Activated CD8-positive, alpha-beta memory T cell treated with anti-CD3 and anti-CD28 coated beads for 48 hours (primary cell): ENCODE measurements at regions not wholly inside any gene's neighbourhood (a gene's known extent, or its start where the extent isn't known, plus 50 kb on each side); places are given as distances from the start of the nearest gene placed in this dataset.
A peak's percentile ranks its signal among the peaks of the same experiment; 100 is the strongest.
"Not testable (repeated sequence)": the region's sequence is repeated elsewhere in the genome, so short reads cannot be mapped to it uniquely, and the experiment has no call there.

Experiments
- DNase-seq, 3 experiments: peaks; one replicate each; pipeline ENCODE4 v3.0.0-alpha.2; 2020; ENCODE audit warnings: low read depth in 2 of 3, low spot score in 2 of 3

DNA sequence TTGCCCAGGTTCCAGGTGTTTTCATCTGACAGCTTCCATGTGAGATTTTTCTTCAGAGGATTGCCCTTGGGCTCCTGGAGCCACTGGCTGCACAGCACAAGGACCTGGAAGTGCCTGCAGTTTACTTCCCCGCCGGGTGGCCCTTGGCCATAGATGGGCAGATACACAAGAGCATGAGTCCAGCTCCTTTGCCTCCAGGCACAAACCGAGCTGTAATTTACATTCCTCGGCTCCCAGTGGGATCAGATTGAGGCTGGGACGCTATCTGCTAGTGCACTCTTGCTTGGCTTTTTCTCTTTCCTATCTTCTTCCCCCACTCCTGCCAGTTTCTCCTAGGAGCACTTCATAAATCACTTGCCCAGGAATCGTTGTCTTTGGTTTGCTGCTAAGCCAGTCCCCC lies 85.4 kb upstream of the RALY start:
- DNase-seq: no peak

DNA sequence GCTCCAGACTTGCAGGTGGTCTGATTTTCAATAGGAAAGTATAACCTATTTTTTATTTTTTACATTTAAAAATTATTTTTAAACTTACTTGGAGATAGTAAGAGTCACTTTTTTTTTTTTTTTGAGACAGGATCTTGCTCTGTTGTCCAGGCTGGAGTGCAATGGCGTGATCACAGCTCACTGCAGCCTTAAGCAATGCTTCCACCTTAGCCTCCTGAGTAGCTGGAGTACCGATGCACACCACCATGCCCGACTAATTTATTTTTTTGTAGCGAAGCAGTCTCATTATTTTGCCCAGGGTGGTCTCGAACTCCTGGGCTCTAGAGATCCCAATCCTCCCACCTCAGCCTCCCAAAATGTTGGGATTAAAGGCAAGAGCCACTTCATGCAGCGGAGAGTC lies 84.8 kb upstream of the RALY start:
- DNase-seq: no peak

DNA sequence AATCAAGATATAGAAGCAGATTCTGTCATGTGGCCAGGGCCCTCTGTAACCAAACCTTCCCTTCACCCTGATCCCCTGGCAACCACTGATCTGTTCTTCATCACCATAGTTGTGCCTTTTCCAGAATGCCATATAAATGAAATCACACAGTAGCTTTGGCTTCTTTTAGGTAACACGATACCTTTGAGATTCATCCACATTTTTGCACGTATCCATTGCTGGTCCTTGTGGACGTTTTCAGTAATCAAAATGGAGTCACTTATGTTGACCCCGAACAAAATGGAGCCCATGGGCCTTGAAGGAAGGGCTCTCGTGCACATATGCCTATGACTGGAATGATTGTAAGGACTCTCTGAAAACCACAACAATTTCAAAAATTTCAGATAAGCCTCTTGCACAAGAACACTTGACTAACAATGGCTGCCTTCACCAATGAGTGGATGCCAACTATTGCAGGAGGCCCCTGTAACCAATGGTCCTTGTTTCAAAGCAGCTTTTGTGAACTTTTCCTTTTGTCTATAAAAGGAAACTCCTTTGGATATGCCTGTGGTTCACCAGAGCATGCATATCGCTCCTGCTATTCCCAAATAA lies 84.3 kb upstream of the RALY start:
- no peak for DNase-seq

DNA sequence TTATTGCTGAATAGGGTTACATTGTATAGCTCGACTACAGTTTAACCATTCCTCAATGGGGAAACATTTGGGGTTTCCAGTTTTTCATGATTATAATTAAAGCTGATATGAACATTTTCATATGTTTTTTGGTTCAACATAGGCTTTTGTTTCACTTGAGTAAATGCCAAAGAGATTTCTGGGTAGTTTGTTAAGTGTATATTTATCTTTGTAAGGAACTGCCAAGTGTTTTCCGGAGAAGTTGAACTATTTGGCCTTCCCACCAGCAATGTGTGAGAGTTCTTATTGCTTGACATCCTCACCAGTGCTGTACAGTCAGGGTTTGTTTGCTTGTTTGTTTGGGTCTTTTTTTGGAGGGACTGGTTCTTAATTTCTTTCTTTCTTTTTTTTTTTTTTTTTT lies 83.7 kb upstream of the RALY start:
- no peak for DNase-seq

DNA sequence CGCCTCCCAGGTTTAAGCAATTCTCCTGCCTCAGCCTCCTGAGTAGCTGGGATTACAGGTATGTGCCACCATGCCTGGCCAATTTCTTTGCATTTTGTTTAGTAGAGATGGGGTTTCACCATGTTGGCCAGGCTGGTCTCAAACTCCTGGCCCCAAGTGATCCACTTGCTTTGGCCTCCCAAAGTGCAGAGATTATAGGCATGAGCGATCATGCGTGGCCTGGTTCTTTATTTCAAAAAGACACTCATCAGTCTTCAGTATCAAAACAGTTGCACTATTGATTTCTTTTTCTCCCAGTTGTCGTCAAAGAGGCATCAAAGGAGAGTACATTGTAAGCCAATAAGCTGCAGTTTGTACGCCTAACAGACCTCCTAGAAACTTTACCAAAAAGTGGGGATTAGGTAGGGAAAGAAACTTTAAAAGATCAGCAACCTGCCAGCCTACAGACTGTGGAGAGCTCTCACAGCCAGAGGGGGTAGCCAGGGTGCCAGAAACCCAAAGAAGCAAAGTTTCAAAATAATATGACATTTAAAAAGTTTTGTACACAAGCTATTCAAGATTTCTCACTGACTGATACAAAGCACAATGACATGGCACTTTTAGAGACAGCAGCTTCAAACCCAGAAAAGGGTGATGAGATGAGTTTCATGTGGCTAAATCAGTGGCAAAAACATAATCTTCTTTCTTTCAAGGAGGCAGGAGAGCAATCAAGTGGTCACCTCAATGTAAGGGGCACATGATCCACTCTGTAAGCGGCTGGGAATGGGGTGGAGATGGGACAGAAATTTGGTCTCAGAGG lies 83.0 kb upstream of the RALY start:
- no peak for DNase-seq

DNA sequence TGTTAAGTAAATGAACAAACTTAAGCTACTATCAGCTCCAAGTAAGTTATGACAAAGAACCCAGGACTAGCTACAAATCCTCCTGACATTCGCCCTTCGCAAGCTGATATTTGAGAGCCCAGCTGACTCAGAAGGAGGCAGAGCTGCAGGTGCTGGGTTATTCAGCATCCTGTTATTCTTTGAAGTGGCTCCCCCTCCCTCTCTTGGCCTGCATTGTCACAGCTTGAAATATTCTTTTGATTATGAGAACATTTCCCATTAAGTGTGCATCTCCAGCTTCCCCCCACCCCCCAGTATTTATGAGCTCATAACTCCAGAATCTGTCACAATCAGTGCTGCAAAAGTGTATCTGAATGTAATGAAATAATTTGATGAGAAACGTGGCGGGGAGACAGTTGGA lies 78.8 kb upstream of the RALY start:
- no peak for DNase-seq

DNA sequence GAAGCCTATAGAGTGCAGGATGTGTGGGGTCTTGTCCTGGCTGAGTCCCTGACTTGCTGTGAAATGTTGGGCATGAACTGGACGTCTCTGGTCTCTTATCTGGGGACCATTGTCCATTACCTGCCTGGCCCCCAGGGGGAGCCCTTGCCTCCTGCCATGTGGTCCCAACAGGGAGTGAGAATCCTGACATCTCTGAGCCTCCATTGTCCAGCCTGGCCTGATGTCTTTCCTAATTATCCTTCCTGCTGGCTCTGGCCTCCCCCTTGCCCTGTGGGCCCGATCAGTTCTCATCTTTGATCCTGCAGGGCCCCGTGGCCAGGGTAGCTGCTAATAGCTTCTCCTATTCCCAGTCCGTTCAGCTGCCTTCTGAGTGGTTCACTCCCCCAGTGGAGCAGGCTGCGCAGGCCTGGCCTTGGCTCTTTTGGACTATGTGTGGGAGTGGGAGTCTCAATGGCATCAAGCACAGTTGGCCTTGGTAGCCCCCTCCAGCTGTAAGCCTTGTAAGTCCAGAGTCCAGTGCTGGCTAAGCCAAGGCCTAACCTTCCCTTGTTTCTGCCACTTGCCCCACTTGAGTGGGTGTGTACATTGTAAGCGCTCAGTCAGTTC lies 77.9 kb upstream of the RALY start:
- peak; percentile 5 to 40 (median 13) for DNase-seq

DNA sequence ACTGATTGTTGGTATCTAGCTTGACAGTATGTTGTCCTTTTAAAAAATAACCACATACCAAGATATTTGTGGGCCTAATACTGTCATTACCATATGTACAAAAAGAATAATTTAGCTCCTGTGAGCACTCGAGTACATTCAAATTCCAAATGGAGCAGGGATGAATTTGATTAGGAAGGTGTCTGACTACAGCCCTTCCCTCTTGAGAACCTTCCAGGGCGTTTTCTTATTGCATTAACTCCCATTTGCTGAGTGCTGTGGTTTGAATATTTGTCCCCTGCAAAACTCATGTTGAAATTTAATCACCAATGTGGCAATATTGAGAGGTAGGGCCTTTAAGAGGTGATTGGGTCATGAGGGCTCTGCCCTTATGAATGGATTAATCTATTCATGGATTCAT lies 76.9 kb upstream of the RALY start:
- no peak for DNase-seq

DNA sequence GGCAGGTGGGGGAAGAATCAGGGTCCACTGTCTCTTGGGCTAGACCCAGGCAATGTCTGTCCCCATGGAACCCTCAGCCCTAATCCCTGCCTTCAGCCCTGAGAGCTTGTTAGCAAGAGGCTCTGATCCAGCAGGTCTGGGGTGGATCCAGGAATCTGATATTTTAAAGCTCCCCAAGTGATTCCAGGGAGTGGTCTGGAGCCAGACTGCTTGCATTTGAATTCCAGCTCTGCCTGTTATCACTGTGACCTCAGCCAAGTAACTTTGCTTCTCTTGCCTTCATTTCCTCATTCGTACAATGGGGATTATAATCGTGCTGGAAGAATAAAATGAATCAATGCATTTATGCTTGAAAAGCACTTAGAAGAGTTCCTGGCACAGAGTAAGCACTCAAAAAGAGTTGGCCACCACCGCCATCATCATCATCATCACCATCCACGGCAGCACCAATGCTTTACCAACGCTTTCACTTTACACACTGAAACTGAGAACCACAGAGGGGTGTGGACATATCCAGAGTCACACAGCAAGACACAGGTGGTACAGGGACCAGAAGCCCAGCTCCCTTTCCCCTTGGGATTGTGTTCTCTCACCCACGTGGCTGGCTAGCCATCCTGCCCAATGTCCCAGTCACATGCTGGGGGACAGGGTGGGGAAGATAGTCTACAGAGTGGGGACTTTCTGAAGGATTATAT lies 75.7 kb upstream of the RALY start:
- DNase-seq: no peak

DNA sequence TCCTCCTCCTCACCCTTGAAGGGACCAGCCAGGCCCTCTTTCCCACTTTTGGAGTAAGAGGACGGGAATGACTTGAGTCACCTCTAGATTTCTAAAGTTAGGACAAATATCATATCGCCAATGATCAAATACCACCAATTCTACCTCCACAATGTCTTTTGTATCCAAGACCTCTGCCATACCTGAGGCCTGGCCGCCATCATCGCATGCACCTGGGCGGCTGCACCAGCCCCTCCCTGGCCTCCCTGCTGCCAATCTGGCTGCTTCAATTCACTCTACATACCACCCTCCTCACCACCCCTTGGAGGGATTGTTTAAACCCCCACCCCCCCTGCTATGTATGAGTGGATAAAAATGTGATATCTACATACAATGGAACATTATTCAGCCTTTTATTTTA lies 75.0 kb upstream of the RALY start:
- DNase-seq: no peak

DNA sequence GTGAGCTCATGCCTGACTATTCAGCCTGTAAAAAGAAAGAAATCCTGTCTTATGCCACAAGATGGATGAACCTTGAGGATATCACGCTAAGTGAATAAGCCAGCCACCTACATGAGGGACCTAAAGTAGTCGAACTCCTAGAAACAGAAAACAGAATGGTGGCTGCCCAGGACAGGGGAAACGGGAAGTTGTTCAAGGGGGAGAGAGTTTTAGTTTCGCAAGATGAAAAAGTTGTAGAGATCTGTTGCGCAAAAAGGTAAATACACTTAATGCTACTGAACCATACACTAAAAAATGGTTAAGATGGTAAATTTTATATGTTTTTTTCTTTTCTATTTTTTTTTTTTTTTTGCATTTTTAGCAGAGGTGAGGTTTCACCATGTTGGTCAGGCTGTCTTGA lies 74.1 kb upstream of the RALY start:
- no peak for DNase-seq

DNA sequence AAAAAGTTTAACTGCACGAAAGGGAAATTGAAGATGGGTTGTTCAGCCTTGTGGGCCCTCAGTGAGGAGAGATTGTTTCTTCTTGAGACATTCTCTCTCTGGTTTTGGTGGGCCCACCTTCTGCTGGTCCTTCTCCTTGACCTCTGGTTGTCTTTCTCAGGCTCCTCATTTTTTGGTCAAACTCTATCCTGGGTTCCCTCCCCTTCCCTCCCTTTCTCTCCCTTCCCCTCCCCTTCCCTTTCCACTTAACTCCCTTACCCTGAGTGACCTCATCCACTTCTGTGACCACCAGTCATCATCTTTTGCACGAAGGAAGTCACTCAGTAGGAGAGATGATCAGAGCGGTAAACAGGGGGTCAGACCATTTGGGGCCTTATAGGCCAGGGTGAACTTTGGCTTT lies 71.5 kb upstream of the RALY start:
- no peak for DNase-seq

DNA sequence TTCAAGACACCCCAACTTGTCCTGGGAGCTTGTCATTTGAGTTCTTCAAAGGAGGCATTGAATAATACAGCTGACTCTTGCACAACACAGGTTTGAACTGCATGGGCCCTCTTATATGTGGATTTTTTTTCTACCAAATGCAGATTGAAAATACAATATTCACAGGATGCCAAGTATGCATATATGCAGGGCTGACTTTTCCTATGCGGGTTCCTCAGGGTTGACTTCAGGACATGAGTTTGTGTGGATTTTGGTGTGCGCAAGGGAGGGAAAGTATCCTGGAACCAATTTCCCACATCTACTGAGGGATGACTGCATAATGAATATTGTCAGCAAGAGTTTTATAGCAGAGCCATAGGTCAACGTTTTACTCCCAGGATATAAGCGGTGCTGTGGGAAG lies 70.0 kb upstream of the RALY start:
- DNase-seq: no peak

DNA sequence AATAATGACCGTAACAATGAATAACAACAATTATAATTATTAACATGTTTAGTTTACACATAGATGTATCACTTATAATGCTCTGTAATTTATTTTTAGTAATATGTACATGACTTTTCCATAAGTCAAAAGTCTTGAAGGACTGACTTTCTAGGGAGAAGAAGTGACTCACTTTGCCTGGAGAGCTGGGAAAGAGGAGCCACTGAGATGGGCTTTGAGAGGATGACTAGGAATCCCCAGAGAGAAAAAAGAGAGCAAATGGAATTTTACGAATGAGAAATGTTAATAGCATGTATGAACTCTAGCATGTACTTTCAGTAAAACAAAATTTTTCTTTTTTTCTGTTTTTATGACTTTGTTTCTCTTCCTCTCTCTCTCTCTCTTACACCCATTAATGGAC lies 67.8 kb upstream of the RALY start:
- DNase-seq: no peak

DNA sequence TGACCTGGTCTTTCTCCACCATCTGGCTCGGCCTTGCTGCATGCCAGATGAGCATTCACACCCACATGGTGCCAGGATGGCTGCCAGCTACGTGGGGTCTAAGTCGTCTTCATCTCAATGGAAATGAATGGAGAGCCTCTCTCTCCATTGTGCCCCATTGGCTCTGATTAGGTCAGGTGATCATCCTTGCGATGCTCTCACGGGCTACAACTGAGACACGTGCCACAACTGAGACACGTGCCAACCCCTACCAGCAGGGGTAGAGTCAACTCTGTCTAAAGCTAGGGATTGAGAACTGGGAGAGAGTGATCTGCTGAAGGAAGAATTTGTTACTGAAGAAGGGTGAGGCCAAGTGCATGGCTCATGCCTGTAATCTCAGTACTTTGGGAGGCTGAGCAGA lies 67.3 kb upstream of the RALY start:
- no peak for DNase-seq

DNA sequence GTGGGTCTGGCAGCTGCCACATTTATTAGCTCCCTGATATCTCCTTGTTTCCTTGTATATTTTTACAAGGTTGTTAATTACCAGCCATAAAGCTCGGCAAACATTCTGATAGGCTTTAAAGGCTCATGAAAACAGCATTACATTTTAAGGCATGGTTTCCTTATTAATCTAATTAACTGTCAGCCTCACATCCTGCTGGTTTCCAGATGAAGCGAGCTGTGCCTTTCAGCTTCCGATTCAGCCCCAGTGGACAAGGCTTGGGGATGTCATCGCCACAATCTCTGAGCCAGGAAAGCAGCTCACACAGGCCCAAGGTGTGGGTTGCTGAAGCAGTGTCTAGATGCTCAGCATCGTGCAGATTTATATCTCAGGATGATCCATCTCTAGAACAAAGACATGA lies 66.0 kb upstream of the RALY start:
- no peak for DNase-seq

DNA sequence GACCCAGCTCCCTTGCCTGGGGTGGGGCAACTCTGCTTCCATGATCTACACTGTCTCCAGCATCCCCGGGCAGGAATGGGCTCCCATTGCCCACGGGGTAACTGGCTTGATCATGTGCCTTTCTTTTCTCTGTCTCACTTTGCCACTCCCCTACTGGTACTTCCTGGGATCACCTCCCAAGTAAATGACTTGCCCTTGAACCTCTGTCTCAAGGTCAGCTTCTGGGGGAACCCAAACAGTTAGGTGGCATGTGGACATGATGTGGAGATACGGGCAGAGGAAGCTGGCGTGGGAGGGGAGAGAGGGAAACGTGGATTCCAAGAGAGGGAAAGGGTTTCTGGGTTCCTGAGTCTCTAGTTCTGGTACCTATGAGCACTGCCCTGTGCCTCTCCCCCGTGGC lies 63.8 kb upstream of the RALY start:
- no peak for DNase-seq

DNA sequence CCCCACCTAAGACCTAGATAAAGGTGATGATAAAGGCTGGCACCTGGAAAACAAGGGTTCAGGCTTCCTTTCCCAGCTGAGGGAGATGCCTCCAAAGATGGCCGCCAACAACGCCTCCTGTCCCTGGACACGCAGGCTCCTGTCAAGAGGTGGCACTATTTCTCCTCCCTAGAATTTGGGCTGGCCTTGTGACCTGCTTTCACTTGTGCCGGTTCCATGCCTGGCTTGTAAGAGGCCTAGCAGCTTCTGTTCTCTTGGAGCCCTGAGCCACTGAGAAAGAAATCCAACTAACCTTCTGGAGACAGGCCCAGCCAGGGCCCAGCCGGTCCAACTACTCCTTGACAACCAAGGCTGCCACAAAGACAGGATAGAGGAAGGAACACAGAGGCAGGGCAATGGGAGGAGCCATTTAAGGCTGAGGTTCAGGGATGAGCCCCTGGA lies 60.2 kb upstream of the RALY start:
- DNase-seq: peak in 2 of 3 experiments; percentile 8 to 24

DNA sequence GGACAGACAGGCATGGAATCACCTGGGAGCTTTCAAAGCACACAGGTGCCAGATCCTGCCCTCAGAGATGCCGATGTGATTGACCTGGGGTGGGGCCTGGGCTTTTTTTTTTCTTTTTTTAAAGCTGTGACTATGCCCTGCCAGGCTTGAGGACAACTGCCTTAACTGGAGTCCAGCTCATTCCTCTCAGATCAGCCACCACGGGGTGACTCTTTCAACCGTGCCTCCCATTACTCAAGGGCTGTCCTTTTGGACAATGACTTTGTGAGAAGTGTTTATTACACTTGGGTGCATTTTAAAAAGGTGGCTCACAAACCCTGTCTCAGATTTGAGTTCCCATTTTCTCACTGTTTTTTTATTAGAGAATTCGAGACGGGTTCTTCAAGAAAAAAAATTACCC lies 57.1 kb upstream of the RALY start:
- no peak for DNase-seq

DNA sequence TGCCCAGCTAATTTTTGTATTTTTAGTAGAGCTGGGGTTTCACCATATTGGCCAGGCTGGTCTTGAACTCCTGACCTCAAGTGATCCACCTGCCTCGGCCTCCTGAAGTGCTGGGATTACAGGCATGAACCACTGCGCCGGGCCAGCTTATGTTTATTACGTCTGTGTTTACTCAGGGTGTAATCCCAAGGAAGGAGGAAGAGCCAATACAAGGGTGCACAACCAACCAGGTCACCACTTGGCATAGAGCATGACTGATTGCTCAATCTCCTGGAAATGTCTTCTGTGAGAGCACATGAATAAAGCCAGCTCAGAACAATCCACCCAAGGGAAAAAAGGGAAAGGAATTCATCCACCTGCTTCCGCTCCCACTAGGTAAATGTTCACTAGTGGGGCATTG lies 54.7 kb upstream of the RALY start:
- not testable (repeated sequence) for DNase-seq

DNA sequence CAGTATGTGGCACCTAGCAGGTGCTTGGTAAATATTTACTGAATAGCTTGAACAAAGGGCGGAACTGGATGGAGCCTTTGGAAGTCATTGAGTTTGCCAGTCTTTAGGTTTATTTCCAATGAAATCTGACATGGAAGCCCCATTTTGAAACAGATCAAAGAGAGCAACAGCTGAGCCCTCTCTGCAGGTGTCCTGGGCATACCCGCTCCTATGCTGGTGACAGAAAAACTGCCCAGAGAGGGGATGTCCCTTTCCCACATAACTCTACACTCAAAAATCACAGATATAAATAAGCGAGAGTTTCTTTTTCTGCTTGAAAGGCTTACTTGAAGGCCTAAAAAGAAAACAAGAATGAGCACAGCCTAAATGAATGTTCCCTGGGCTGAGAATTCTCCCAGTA lies 53.0 kb upstream of the RALY start:
- DNase-seq: no peak
